Heart right ventricle (tissue), 16 donors: ENCODE measurements at regions not wholly inside any gene's neighbourhood (a gene's known extent, or its start where the extent isn't known, plus 50 kb on each side); places are given as distances from the start of the nearest gene placed in this dataset.

Experiments
- ATAC-seq, 8 donors: fragments of 200-7000 bp; cut with Tn5 transposase; one replicate each; pipeline ENCODE4 v1.9.1; 2020; ENCODE audit warnings: mild to moderate bottlenecking in 8 of 8, moderate library complexity in 8 of 8, moderate number of reproducible peaks in 1 of 8
- DNase-seq, 2 donors: peaks; one replicate each; pipeline ENCODE4 v3.0.0-alpha.2; 2020
- H3K27ac ChIP-seq, 10 donors: fragments of 200-600 bp; sonication (generic) in 2 of 10; one replicate each; pipeline versions ENCODE4 v1.5.0 to v1.8.0; 2020 to 2022; ENCODE audit warnings: mild to moderate bottlenecking in 3 of 10
- H3K27me3 ChIP-seq, 7 donors: fragments of 200-600 bp; one replicate each; pipeline ENCODE4 v1.8.0; 2021 to 2022; ENCODE audit warnings: mild to moderate bottlenecking in 2 of 7
- H3K36me3 ChIP-seq, 9 donors: fragments of 200-600 bp; sonication (generic) in 1 of 9; one replicate each; pipeline versions ENCODE4 v1.5.0 to v1.8.0; 2020 to 2022; ENCODE audit warnings: mild to moderate bottlenecking in 2 of 9
- H3K4me1 ChIP-seq, 9 donors: fragments of 200-600 bp; sonication (generic) in 1 of 9; one replicate each; pipeline versions ENCODE4 v1.5.0 to v1.8.0; 2020 to 2022; ENCODE audit warnings: mild to moderate bottlenecking in 4 of 9
- H3K4me3 ChIP-seq, 10 donors: fragments of 200-600 bp; sonication (generic) in 2 of 10; one replicate each; pipeline versions ENCODE4 v1.5.0 to v1.8.0; 2020 to 2022; ENCODE audit warnings: mild to moderate bottlenecking in 7 of 10, moderate library complexity in 2 of 10
- H3K9me3 ChIP-seq, 11 donors: fragments of 200-600 bp in 10 of 11; sonication (generic) in 2 of 11; one replicate each; pipeline versions ENCODE4 v1.5.0 to v1.8.0; 2013 to 2022; ENCODE audit warnings: mild to moderate bottlenecking in 2 of 11, control low read depth in 1 of 11, moderate library complexity in 1 of 11
- CTCF ChIP-seq, 9 donors: fragments of 200-600 bp; sonication (generic) in 2 of 9; IDR thresholded peaks; one replicate each; pipeline versions ENCODE4 v1.5.0 to v1.8.0; 2021 to 2022; ENCODE audit warnings: antibody characterized with exemption in 9 of 9, mild to moderate bottlenecking in 5 of 9, moderate library complexity in 1 of 9
- WGBS, 2 donors: extraction: QIAGEN DNeasy Blood & Tissue Kit; methylation state at CpG; one replicate each; pipeline ENCODE4 v1.1.7; 2013; ENCODE audit warnings: inconsistent platforms in 1 of 2; 5-methylcytosine and 5-hydroxymethylcytosine counted together
- intact Hi-C, 10 donors: fragments of 100-400 bp; cut with DNase I; formaldehyde crosslinking; loops; one replicate each; pipeline versions ENCODE4 v1.11.1 to v1.14.2; 2022
- donor health status: Arrhythmogenic right ventricular cardiomyopathy.
- donor health status: ischemic (EF 13 %, LVEDD 7.1; RV severe dilation, severe dysfunction).
- donor health status: healthy with polysubstance abuse.
- donor health status: DM: no; HTN: yes; CAD: no.
- donor health status: DM: no; HTN: no; CAD: no.
- donor health status: ischemic (EF 25% LVEDD 6.9; RV normal size, moderate dysfunction).
- donor health status: ischemic (EF 25% LVEDD 5.7; RV mildly dilated, moderate dysfunction).
- donor health status: healthy.
- donor health status: DM: yes; HTN: yes; CAD: no.
- donor health status: Ischemic cardiomyopathy.
- donor health status: ischemic (EF 35%, LVEDD 5.7; RV mildly dilated, moderate dysfunction).
- donor health status: nonischemic (EF 11% LVEDD 7.7; RV severe dilation, severe dysfunction).
- donor health status: DM: yes; HTN: yes; CAD: no.
- donor health status: PGD.
- donor health status: ischemic (EF 29% LVEDD 5.4; RV normal size, mild dysfunction).
- donor health status: nonischemic (EF 23%, LVEDD 6.1; RV moderate dilation, normal function).

DNA sequence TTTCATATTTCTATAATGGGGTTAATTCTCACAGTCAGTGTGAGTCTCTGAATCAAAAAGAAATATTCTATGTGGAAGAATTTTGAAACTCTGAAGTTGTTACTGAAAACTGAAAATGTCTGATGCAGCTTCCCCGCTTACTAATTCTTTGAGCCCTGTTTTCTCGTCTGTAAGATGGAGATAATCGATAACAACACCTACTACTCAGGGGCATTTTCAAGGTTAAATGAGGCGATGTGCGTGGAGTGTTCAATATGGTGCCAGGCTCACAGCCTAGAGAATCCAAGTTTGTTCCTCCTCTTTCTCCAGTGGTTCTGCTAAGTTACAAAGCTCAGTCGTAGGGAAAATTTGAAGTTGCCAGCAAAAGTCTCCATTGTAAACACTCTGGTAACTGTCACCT lies 391.4 kb downstream of the FUT8 start:
- Histone ChIP-seq H3K36me3 (no peaks in the 10 kb centered on the region), H3K4me1 (no peaks in the 10 kb centered on the region), H3K27me3 (peaks cover 0 to 6% (median 0%) of the 10 kb centered on the region in 7 donors), H3K4me3 (no peak overlapping the region), H3K9me3 (peaks cover 0 to 18% (median 13%) of the 10 kb centered on the region in 11 donors), H3K27ac (no peak overlapping the region)
- intact Hi-C loops: no loop called here
- TF ChIP-seq CTCF (IDR thresholded peaks at IDR 0.05): no peak
- no peak for ATAC-seq
- DNase-seq: no peak
- WGBS, 2 donors: 90 to 93% methylated on average over 6 of the region's 6 CpGs

GRCh38 chr14:65804439-65805112 lies 392.0 kb downstream of the FUT8 start:
- Histone ChIP-seq H3K9me3 (peaks cover 0 to 21% (median 13%) of the 10 kb centered on the region in 11 donors), H3K4me3 (no peak overlapping the region), H3K27ac (no peak overlapping the region), H3K4me1 (no peaks in the 10 kb centered on the region), H3K27me3 (peaks cover 0 to 9% (median 0%) of the 10 kb centered on the region in 7 donors), H3K36me3 (no peaks in the 10 kb centered on the region)
- no peak for TF ChIP-seq CTCF (IDR thresholded peaks at IDR 0.05)
- ATAC-seq (no peak), DNase-seq (no peak)
- WGBS, 2 donors: 81 to 83% methylated on average over 13 to 14 of the region's 14 CpGs
- intact Hi-C loops: no loop called here

- TF ChIP-seq CTCF (IDR thresholded peaks at IDR 0.05): no peak
- intact Hi-C loops: no loop called here
- Histone ChIP-seq H3K27ac (no peak overlapping the region), H3K36me3 (no peaks in the 10 kb centered on the region), H3K4me3 (no peak overlapping the region), H3K27me3 (peaks cover 0 to 9% (median 0%) of the 10 kb centered on the region in 7 donors), H3K4me1 (no peaks in the 10 kb centered on the region), H3K9me3 (peaks cover 0 to 21% (median 13%) of the 10 kb centered on the region in 11 donors)
- DNase-seq: no peak
- WGBS, 2 donors: 78 to 84% methylated on average over 3 of the region's 3 CpGs
- no peak for ATAC-seq
These were observed 392.6 kb downstream of the FUT8 start for GRCh38 chr14:65805113-65805473.

DNA sequence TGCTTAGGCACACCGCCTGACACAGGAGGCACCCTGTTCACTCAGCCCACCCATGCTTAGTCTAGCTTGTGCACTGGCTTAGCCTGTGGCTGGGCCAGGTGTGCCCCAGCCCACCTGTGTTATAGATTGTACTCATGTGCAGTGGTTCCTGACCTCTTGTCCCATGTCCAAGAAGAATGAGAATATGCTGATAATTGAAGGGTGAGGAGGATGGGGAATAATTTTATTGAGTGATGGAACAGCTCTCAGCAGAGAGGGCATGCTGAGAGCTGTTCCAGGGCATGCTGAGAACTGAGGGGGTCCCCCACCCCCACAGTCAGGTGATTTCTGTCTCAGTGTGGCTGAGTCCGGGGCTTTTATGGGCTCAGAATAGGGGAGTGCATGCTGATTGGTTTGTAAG lies 395.9 kb downstream of the FUT8 start:
- DNase-seq: no peak
- no peak for ATAC-seq
- Histone ChIP-seq H3K4me1 (no peaks in the 10 kb centered on the region), H3K36me3 (no peaks in the 10 kb centered on the region), H3K27me3 (peaks cover 0 to 9% (median 0%) of the 10 kb centered on the region in 7 donors), H3K27ac (no peak overlapping the region), H3K4me3 (no peak overlapping the region), H3K9me3 (peaks cover 0 to 21% (median 13%) of the 10 kb centered on the region in 11 donors)
- WGBS, 2 donors: 93 to 100% methylated on average over 2 of the region's 2 CpGs
- intact Hi-C loops: no loop called here
- no peak for TF ChIP-seq CTCF (IDR thresholded peaks at IDR 0.05)
